H1 (cell line): ENCODE measurements at regions not wholly inside any gene's neighbourhood (a gene's known extent, or its start where the extent isn't known, plus 50 kb on each side); places are given as distances from the start of the nearest gene placed in this dataset.

ENCODE experiments used
- CTCF ChIA-PET: fragments of 300-600 bp; sonication (Branson Sonifier 250); formaldehyde crosslinking; loops from one replicate; lab custom pipeline; 2021; ENCODE audit not compliant: partially characterized antibody; lab: Charles Lee
- POLR2A ChIA-PET: fragments of 300-600 bp; sonication (Branson Sonifier 250); formaldehyde crosslinking; loops from one replicate; lab custom pipeline; 2021; ENCODE audit warnings: inconsistent platforms; ENCODE audit not compliant: partially characterized antibody; lab: Charles Lee
- DNase-seq, 2 experiments: peaks; one replicate each; pipeline versions ENCODE4 v3.0.0 to v3.0.0-alpha.2; 2010 to 2022; ENCODE audit warnings: low spot score in 2 of 2, low read depth in 1 of 2, mixed read lengths in 1 of 2
- FAIRE-seq: peaks from 2 replicates; lab custom pipeline; 2011; peaks lifted over from hg19 to GRCh38; lab: Jason Lieb, UNC
- H2AFZ ChIP-seq: 2 replicates; pipeline ENCODE4 v1.8.1; 2012; ENCODE audit warnings: low read length, inconsistent platforms
- H2AK5ac ChIP-seq: 2 replicates; pipeline ENCODE4 v1.6.1; 2013; ENCODE audit warnings: low read depth, low read length
- H2BK120ac ChIP-seq: replicated peaks from 2 replicates; pipeline ENCODE3; 2013; ENCODE audit warnings: low read depth, low read length, inconsistent platforms
- H2BK12ac ChIP-seq: 2 replicates; pipeline ENCODE4 v1.6.1; 2013; ENCODE audit warnings: low read depth, low read length
- H2BK15ac ChIP-seq: 2 replicates; pipeline ENCODE4 v1.6.1; 2013; ENCODE audit warnings: low read length
- H2BK20ac ChIP-seq: 2 replicates; pipeline ENCODE4 v1.6.1; 2013; ENCODE audit warnings: low read length
- H2BK5ac ChIP-seq: 2 replicates; pipeline ENCODE4 v1.6.1; 2013; ENCODE audit warnings: low read depth, low read length
- H3K14ac ChIP-seq: 2 replicates; pipeline ENCODE4 v1.6.1; 2013; ENCODE audit warnings: inconsistent platforms; ENCODE audit not compliant: insufficient read length
- H3K18ac ChIP-seq: 2 replicates; pipeline ENCODE4 v1.6.1; 2013; ENCODE audit warnings: low read length; ENCODE audit errors: extremely low read depth
- H3K23ac ChIP-seq: 2 replicates; pipeline ENCODE4 v1.6.1; 2013; ENCODE audit warnings: inconsistent platforms; ENCODE audit not compliant: insufficient read length
- H3K23me2 ChIP-seq: 2 replicates; pipeline ENCODE4 v1.6.1; 2013; ENCODE audit warnings: low read depth, low read length
- H3K27ac ChIP-seq: 2 replicates; pipeline ENCODE4 v1.6.1; 2011; ENCODE audit warnings: low read depth, low read length, inconsistent platforms
- H3K27me3 ChIP-seq, 4 experiments: replicated peaks in 1 of 4; 1 replicate in 1 of 4; 2 replicates in 3 of 4; pipeline versions ENCODE4 v1.6.1 to v1.8.1; 2011 to 2013; ENCODE audit warnings: low read length in 3 of 4, mild to moderate bottlenecking in 3 of 4, inconsistent platforms in 2 of 4, mixed read lengths in 2 of 4, moderate library complexity in 1 of 4; ENCODE audit not compliant: control insufficient read depth in 3 of 4, insufficient read depth in 3 of 4; ENCODE audit errors: extremely low read depth in 1 of 4
- H3K36me3 ChIP-seq, 4 experiments: 2 replicates each; pipeline versions ENCODE4 v1.6.1 to v1.8.1; 2011 to 2013; ENCODE audit warnings: mild to moderate bottlenecking in 4 of 4, low read length in 3 of 4, moderate library complexity in 2 of 4, control low read depth in 1 of 4, inconsistent platforms in 1 of 4; ENCODE audit not compliant: insufficient read depth in 4 of 4, control insufficient read depth in 2 of 4
- H3K4ac ChIP-seq: replicated peaks from 2 replicates; pipeline ENCODE3; 2013; ENCODE audit warnings: low read length, low read depth, mixed read lengths, inconsistent platforms; ENCODE audit not compliant: insufficient read length
- H3K4me1 ChIP-seq, 4 experiments: replicated peaks in 1 of 4; 1 replicate in 1 of 4; 2 replicates in 3 of 4; pipeline versions ENCODE4 v1.6.1 to v1.8.1; 2011 to 2013; ENCODE audit warnings: low read length in 3 of 4, inconsistent platforms in 2 of 4, mixed read lengths in 1 of 4; ENCODE audit not compliant: insufficient read depth in 4 of 4, control insufficient read depth in 3 of 4
- H3K4me2 ChIP-seq, 2 experiments: 2 replicates each; pipeline versions ENCODE4 v1.6.1 to v1.8.1; 2011 to 2013; ENCODE audit warnings: low read depth in 2 of 2, low read length in 2 of 2, control low read depth in 1 of 2, inconsistent platforms in 1 of 2, mild to moderate bottlenecking in 1 of 2; ENCODE audit not compliant: insufficient read depth in 1 of 2
- H3K4me3 ChIP-seq, 4 experiments: fragments of 200-600, 300-600 bp in 1 of 4; sonication (generic), shearing (Covaris generic), sonication (Bioruptor Twin) in 1 of 4; 2 replicates each; pipeline versions ENCODE4 v1.5.1 to v1.8.1; 2011 to 2016; ENCODE audit warnings: low read length in 4 of 4, low read depth in 3 of 4, control low read depth in 2 of 4, inconsistent platforms in 2 of 4, mild to moderate bottlenecking in 2 of 4, mixed read lengths in 1 of 4, moderate library complexity in 1 of 4; ENCODE audit not compliant: insufficient read depth in 2 of 4; ENCODE audit errors: extremely low read depth in 1 of 4
- H3K56ac ChIP-seq: replicated peaks from 2 replicates; pipeline ENCODE3; 2013; ENCODE audit warnings: low read depth, mild to moderate bottlenecking, mixed read lengths, low read length, inconsistent platforms; ENCODE audit not compliant: insufficient read length
- H3K79me1 ChIP-seq: 2 replicates; pipeline ENCODE4 v1.6.1; 2013; ENCODE audit warnings: low read depth, low read length, control low read depth
- H3K79me2 ChIP-seq, 2 experiments: 2 replicates each; pipeline versions ENCODE4 v1.6.1 to v1.8.1; 2012 to 2013; ENCODE audit warnings: low read length in 2 of 2, mild to moderate bottlenecking in 2 of 2, inconsistent platforms in 1 of 2; ENCODE audit not compliant: insufficient read depth in 2 of 2, control insufficient read depth in 1 of 2
- H3K9ac ChIP-seq, 4 experiments: replicated peaks in 1 of 4; 1 replicate in 1 of 4; 2 replicates in 3 of 4; pipeline versions ENCODE4 v1.6.1 to v1.8.1; 2011 to 2013; ENCODE audit warnings: low read depth in 3 of 4, low read length in 3 of 4, control low read depth in 2 of 4, mild to moderate bottlenecking in 2 of 4, moderate library complexity in 2 of 4, inconsistent platforms in 1 of 4; ENCODE audit errors: extremely low read depth in 1 of 4
- H3K9me3 ChIP-seq, 2 experiments: 2 replicates each; pipeline versions ENCODE4 v1.6.1 to v1.8.1; 2012 to 2013; ENCODE audit warnings: mild to moderate bottlenecking in 2 of 2, moderate library complexity in 2 of 2, control low read depth in 1 of 2, inconsistent platforms in 1 of 2, low read depth in 1 of 2, low read length in 1 of 2, mixed read lengths in 1 of 2; ENCODE audit not compliant: insufficient read depth in 2 of 2
- H4K20me1 ChIP-seq, 2 experiments: replicated peaks in 1 of 2; 2 replicates each; pipeline versions ENCODE3 to v1.8.1; 2011 to 2013; ENCODE audit warnings: inconsistent platforms in 2 of 2, low read length in 2 of 2, mild to moderate bottlenecking in 1 of 2; ENCODE audit not compliant: insufficient read depth in 2 of 2, control insufficient read depth in 1 of 2
- H4K5ac ChIP-seq: 2 replicates; pipeline ENCODE4 v1.6.1; 2013; ENCODE audit warnings: low read length, low read depth, mixed read lengths, inconsistent platforms; ENCODE audit not compliant: insufficient read length
- H4K8ac ChIP-seq: 2 replicates; pipeline ENCODE4 v1.8.0; 2013; ENCODE audit warnings: mild to moderate bottlenecking, moderate library complexity, low read length, inconsistent platforms; ENCODE audit not compliant: insufficient read depth; ENCODE audit errors: extremely low read depth
- H4K91ac ChIP-seq: replicated peaks from 2 replicates; pipeline ENCODE3; 2013; ENCODE audit warnings: low read length, mixed read lengths, inconsistent platforms; ENCODE audit not compliant: insufficient read length
- FOSL1 ChIP-seq: IDR thresholded peaks from 2 replicates; pipeline ENCODE4 v1.6.1; 2011; ENCODE audit warnings: mild to moderate bottlenecking, low read depth, low read length, moderate library complexity; ENCODE audit not compliant: insufficient read depth
- NANOG ChIP-seq: IDR thresholded peaks from 2 replicates; pipeline ENCODE4 v1.6.1; 2011; ENCODE audit warnings: low read length, low read depth, mild to moderate bottlenecking, inconsistent platforms; ENCODE audit not compliant: insufficient read depth, poor library complexity, severe bottlenecking
- SRF ChIP-seq: IDR thresholded peaks from 2 replicates; pipeline ENCODE4 v1.6.1; 2011; ENCODE audit warnings: mild to moderate bottlenecking, low read depth, low read length, moderate library complexity
- WGBS, 2 experiments: shearing (Covaris generic) in 1 of 2; methylation state at CpG; one replicate each; pipeline versions ENCODE4 v1.1.6 to v1.1.7; 2013 to 2015; ENCODE audit warnings: low lambda C conversion rate in 2 of 2, mixed read lengths in 2 of 2, inconsistent platforms in 1 of 2, low coverage in 1 of 2, missing lambda C conversion rate in 1 of 2; ENCODE audit not compliant: insufficient replicate concordance in 2 of 2, insufficient coverage in 1 of 2, insufficient read length in 1 of 2; ENCODE audit errors: extremely low coverage in 1 of 2, missing lambda C conversion rate in 1 of 2; 5-methylcytosine and 5-hydroxymethylcytosine counted together

- Histone ChIP-seq H3K23me2 (no peaks in the 10 kb centered on the region), H3K4ac (no peak overlapping the region), H2BK15ac (no peak overlapping the region), H3K23ac (no peak overlapping the region), H3K4me3 (no peak overlapping the region), H2AFZ (no peak overlapping the region), H2BK5ac (no peak overlapping the region), H3K18ac (no peak overlapping the region), H3K4me2 (no peak overlapping the region), H4K91ac (no peak overlapping the region), H4K5ac (no peak overlapping the region), H2BK12ac (no peak overlapping the region), H4K20me1 (no peaks in the 10 kb centered on the region), H3K79me2 (no peaks in the 10 kb centered on the region), H3K36me3 (no peaks in the 10 kb centered on the region), H4K8ac (no peak overlapping the region), H3K4me1 (no peaks in the 10 kb centered on the region), H3K56ac (no peak overlapping the region), H3K79me1 (no peaks in the 10 kb centered on the region), H3K14ac (no peak overlapping the region), H2BK120ac (no peak overlapping the region), H2BK20ac (no peak overlapping the region), H3K9me3 (no peaks in the 10 kb centered on the region), H3K9ac (no peak overlapping the region), H3K27me3 (no peaks in the 10 kb centered on the region), H2AK5ac (no peak overlapping the region), H3K27ac (no peak overlapping the region)
- ChIA-PET POLR2A (interaction anchor here (1.6 kb wide), 1 partner anchor 84 kb away, joined by 5 read pairs; no protein-coding TSS in a partner anchor), CTCF (interaction anchor here (1.0 to 3.2 kb wide), 4 partner anchors 10 to 106 kb away, joined by 3 to 17 read pairs (median 3); no protein-coding TSS in a partner anchor)
- no peak for TF ChIP-seq SRF
- TF ChIP-seq NANOG = no peak
- TF ChIP-seq FOSL1 = no peak
- DNase-seq = no peak
- no peak for FAIRE-seq
- 80% methylated on average over 1 of the region's 1 CpG; no CpG with 5 or more reads in 1 of the 2 experiments for WGBS, 2 experiments
Measured at GRCh38 chr2:48015421-48015820, 109.1 kb upstream of the FBXO11 start.
